Hepatocyte (in vitro differentiated cells): ENCODE measurements at regions not wholly inside any gene's neighbourhood (a gene's known extent, or its start where the extent isn't known, plus 50 kb on each side); places are given as distances from the start of the nearest gene placed in this dataset.

Source experiments
- CTCF ChIP-seq: fragments of 200-600 bp; sonication (generic); IDR thresholded peaks from 2 replicates; pipeline ENCODE4 v1.5.1; 2016; ENCODE audit warnings: antibody characterized with exemption, mild to moderate bottlenecking; ENCODE audit not compliant: poor library complexity
- EZH2 ChIP-seq: fragments of 200-600 bp; sonication (generic); IDR thresholded peaks from 2 replicates; pipeline ENCODE4 v1.6.1; 2016; ENCODE audit warnings: antibody characterized with exemption, mild to moderate bottlenecking, borderline replicate concordance

DNA sequence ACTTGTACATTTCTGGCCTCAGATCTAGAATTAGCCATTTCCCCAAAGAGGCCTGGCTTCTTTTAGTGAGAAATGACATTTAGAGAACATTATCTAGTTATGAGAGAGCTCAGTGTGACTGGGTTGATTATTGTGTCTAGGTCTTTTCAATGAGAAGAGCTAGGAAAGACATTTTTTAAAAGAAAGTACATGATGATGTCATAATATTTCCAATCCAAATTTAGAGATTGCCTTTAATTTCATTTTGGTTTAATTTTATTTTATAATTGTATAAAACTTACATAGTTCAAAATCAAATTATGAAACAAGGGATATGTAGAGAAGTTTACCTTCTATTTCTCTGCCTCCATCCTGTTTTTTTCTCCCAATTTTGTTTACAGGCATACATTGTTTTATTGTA, 354.9 kb downstream of the TMEM135 start:
- TF ChIP-seq CTCF (no peak), EZH2 (no peak)
